Loucy (cell line): ENCODE measurements at regions not wholly inside any gene's neighbourhood (a gene's known extent, or its start where the extent isn't known, plus 50 kb on each side); places are given as distances from the start of the nearest gene placed in this dataset.

Source experiments
- H2AFZ ChIP-seq: fragments of 200-600 bp; sonication (generic); 2 replicates; pipeline ENCODE4 v1.6.0; 2016; ENCODE audit warnings: antibody characterized with exemption, mild to moderate bottlenecking, low read length, moderate library complexity
- H3F3A ChIP-seq: fragments of 200-600 bp; 2 replicates; pipeline ENCODE4 v1.6.0; 2016; ENCODE audit warnings: antibody characterized with exemption, low read depth, mild to moderate bottlenecking
- H3K27me3 ChIP-seq: fragments of 200-600 bp; sonication (generic); 2 replicates; pipeline ENCODE4 v1.6.1; 2014; ENCODE audit warnings: low read length, mild to moderate bottlenecking; ENCODE audit not compliant: insufficient read depth, poor library complexity, severe bottlenecking
- H3K36me3 ChIP-seq: fragments of 200-600 bp; sonication (generic); 2 replicates; pipeline ENCODE4 v1.6.1; 2016; ENCODE audit warnings: low read length; ENCODE audit not compliant: insufficient read depth
- H3K4me1 ChIP-seq: fragments of 200-600 bp; sonication (generic); 2 replicates; pipeline ENCODE4 v1.5.1; 2014; ENCODE audit warnings: low read length, mild to moderate bottlenecking; ENCODE audit not compliant: insufficient read depth, poor library complexity, severe bottlenecking
- H3K4me2 ChIP-seq: fragments of 200-600 bp; sonication (generic); 2 replicates; pipeline ENCODE4 v1.6.0; 2014; ENCODE audit warnings: antibody characterized with exemption, low read length, low read depth, mild to moderate bottlenecking; ENCODE audit not compliant: poor library complexity, severe bottlenecking
- H3K4me3 ChIP-seq: fragments of 200-600 bp; sonication (generic); 2 replicates; pipeline ENCODE4 v1.5.1; 2014; ENCODE audit warnings: low read length, mild to moderate bottlenecking, mixed read lengths; ENCODE audit not compliant: poor library complexity, severe bottlenecking
- H3K79me2 ChIP-seq: fragments of 200-600 bp; sonication (generic); 2 replicates; pipeline ENCODE4 v1.6.1; 2014; ENCODE audit warnings: low read length; ENCODE audit not compliant: insufficient read depth
- H3K9ac ChIP-seq: fragments of 200-600 bp; sonication (generic); 2 replicates; pipeline ENCODE4 v1.6.0; 2014; ENCODE audit warnings: mild to moderate bottlenecking, low read depth, low read length, moderate library complexity; ENCODE audit not compliant: poor library complexity, severe bottlenecking
- H3K9me2 ChIP-seq: fragments of 200-600 bp; sonication (generic); replicated peaks from 2 replicates; pipeline ENCODE4 v1.6.1; 2016; ENCODE audit warnings: low read depth, low read length, mixed read lengths
- H3K9me3 ChIP-seq: fragments of 200-600 bp; sonication (generic); 2 replicates; pipeline ENCODE4 v1.6.1; 2014; ENCODE audit warnings: mild to moderate bottlenecking, antibody characterized with exemption, low read length, low read depth; ENCODE audit not compliant: insufficient read depth
- H4K20me1 ChIP-seq: fragments of 200-600 bp; sonication (generic); 2 replicates; pipeline ENCODE4 v1.6.0; 2014; ENCODE audit warnings: antibody characterized with exemption, low read length, mild to moderate bottlenecking; ENCODE audit not compliant: insufficient read depth, poor library complexity, severe bottlenecking
- EZH2phosphoT487 ChIP-seq: fragments of 200-600 bp; IDR thresholded peaks from 2 replicates; pipeline ENCODE4 v1.6.1; 2018; ENCODE audit warnings: antibody characterized with exemption, mild to moderate bottlenecking, moderate library complexity, borderline replicate concordance
- TF ChIP-seq, protein P1 (sequence below): fragments of 200-600 bp; sonication (generic); conservative IDR thresholded peaks from 2 replicates; pipeline ENCODE4 v1.5.1; 2014; ENCODE audit warnings: mild to moderate bottlenecking, antibody characterized with exemption, low read length

DNA sequence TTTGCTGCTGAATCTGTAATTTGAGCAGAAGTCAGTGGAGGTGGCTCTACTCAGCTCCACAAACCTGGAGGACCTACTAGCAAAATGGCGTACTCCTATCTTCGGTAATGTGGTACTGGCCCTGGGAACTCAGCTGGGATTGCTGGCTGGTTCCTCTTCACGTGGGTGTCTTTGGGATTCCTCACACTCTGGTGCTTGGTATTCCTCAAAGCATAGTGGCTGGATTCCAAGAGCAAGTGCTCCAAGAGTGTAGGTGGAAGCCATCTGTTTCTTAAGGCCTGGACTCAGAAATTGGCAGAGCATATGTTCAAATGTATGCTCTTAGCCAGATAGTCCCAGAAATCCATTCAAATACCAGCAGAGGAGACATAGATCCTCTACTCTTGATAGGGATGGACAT lies 281.9 kb upstream of the CDH7 start:
- TF ChIP-seq, protein P1, sequence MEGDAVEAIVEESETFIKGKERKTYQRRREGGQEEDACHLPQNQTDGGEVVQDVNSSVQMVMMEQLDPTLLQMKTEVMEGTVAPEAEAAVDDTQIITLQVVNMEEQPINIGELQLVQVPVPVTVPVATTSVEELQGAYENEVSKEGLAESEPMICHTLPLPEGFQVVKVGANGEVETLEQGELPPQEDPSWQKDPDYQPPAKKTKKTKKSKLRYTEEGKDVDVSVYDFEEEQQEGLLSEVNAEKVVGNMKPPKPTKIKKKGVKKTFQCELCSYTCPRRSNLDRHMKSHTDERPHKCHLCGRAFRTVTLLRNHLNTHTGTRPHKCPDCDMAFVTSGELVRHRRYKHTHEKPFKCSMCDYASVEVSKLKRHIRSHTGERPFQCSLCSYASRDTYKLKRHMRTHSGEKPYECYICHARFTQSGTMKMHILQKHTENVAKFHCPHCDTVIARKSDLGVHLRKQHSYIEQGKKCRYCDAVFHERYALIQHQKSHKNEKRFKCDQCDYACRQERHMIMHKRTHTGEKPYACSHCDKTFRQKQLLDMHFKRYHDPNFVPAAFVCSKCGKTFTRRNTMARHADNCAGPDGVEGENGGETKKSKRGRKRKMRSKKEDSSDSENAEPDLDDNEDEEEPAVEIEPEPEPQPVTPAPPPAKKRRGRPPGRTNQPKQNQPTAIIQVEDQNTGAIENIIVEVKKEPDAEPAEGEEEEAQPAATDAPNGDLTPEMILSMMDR = no peak
- TF ChIP-seq EZH2phosphoT487 = no peak
- Histone ChIP-seq H3K79me2 (no peaks in the 10 kb centered on the region), H4K20me1 (no peaks in the 10 kb centered on the region), H3F3A (no peaks in the 10 kb centered on the region), H3K9me2 (no peaks in the 10 kb centered on the region), H2AFZ (no peak overlapping the region), H3K4me3 (no peak overlapping the region), H3K4me2 (no peak overlapping the region), H3K9ac (no peak overlapping the region), H3K4me1 (no peaks in the 10 kb centered on the region), H3K9me3 (no peaks in the 10 kb centered on the region), H3K36me3 (no peaks in the 10 kb centered on the region), H3K27me3 (no peaks in the 10 kb centered on the region)

DNA sequence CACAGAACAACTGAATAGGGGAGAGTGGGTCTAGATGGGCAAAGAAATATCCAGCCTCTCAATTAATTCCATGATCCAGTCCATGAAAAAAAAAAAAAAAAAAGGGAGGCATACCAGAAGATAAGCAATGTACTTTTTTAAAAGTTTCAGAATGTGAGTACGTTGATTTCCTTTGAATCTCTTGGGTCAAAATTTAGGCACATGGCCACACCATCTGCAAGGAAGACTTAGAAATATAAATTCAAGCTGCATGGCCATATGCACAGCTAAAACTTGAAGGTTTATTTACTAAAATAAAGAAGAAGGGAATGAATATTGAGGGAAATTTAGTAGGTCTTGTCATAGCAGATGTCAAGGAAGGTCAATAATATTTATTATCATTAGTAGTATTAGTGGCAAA lies 286.5 kb upstream of the CDH7 start:
- no peak for TF ChIP-seq EZH2phosphoT487
- TF ChIP-seq, protein P1 = no peak

DNA sequence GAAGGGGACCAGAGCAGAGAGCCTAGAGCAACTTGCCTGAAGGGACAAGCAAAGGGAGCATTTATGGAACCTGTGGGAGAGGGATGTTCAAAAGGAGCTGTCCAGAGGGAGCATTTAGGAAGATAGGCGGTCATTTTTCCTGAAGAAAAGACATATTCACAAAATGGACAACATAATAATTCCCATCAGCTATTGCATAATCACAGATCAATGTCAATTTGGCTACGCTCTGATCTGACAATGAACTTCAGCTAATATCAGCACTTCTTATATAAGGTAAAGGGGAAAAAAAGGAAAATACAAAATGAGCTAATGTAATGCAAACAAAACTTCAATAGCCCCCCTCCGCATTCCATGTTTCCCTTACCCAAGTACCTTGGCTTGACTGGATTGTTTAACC lies 291.1 kb upstream of the CDH7 start:
- Histone ChIP-seq H2AFZ (no peak overlapping the region), H3K9ac (no peak overlapping the region), H3K79me2 (no peaks in the 10 kb centered on the region), H3K4me1 (no peaks in the 10 kb centered on the region), H3K36me3 (no peaks in the 10 kb centered on the region), H4K20me1 (no peaks in the 10 kb centered on the region), H3K9me2 (no peaks in the 10 kb centered on the region), H3K9me3 (no peaks in the 10 kb centered on the region), H3K4me2 (no peak overlapping the region), H3K4me3 (no peak overlapping the region), H3F3A (no peaks in the 10 kb centered on the region), H3K27me3 (no peaks in the 10 kb centered on the region)
- TF ChIP-seq EZH2phosphoT487 = no peak
- TF ChIP-seq, protein P1 = no peak

More for the DNA sequence above, 286.5 kb upstream of the CDH7 start:
- H3K9ac ChIP-seq = no peak overlapping the region
- no peaks in the 10 kb centered on the region for H3K4me1 ChIP-seq
- no peaks in the 10 kb centered on the region for H3K27me3 ChIP-seq
- no peaks in the 10 kb centered on the region for H3K9me3 ChIP-seq
- H3F3A ChIP-seq = no peaks in the 10 kb centered on the region
- H3K4me3 ChIP-seq = no peak overlapping the region
- no peaks in the 10 kb centered on the region for H3K36me3 ChIP-seq
- H4K20me1 ChIP-seq = no peaks in the 10 kb centered on the region
- H3K9me2 ChIP-seq = no peaks in the 10 kb centered on the region
- H3K4me2 ChIP-seq = no peak overlapping the region
- no peak overlapping the region for H2AFZ ChIP-seq
- H3K79me2 ChIP-seq = no peaks in the 10 kb centered on the region
